GM18870 (cell line): ENCODE measurements at regions not wholly inside any gene's neighbourhood (a gene's known extent, or its start where the extent isn't known, plus 50 kb on each side); places are given as distances from the start of the nearest gene placed in this dataset.
A peak's percentile ranks its signal among the peaks of the same experiment; 100 is the strongest.

Experiments
- ATAC-seq: cut with Tn5 transposase; IDR thresholded peaks from one replicate; pipeline ENCODE4 v1.9.1; 2021; ENCODE audit warnings: moderate library complexity; ENCODE audit not compliant: unreplicated experiment

DNA sequence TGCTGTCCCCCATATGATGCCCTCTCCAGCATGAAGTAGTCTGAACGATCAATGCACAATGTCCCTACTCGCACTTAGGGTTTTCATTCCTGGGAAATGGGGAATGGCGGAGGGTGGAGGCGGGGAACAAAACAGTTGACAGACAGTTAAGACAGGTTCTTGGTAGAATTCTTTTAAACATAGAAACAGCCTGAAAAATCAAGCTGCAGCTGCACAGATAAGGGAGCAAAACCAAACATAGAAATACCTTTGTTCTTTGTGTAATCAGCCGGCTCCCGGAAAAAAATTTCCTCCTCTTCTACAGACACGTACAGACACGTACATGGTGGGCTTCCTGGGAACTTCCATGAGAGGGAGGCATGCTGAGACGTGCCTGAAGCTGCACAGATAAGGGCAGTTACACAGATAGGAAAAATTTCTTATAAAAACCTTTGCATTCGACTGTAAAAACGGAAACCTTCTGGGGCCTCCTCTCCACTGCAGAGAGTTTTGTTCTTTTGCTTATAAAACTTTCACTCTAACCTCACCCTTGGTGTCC is 662.4 kb upstream of the PTPRD start:
- ATAC-seq, result no peak

DNA sequence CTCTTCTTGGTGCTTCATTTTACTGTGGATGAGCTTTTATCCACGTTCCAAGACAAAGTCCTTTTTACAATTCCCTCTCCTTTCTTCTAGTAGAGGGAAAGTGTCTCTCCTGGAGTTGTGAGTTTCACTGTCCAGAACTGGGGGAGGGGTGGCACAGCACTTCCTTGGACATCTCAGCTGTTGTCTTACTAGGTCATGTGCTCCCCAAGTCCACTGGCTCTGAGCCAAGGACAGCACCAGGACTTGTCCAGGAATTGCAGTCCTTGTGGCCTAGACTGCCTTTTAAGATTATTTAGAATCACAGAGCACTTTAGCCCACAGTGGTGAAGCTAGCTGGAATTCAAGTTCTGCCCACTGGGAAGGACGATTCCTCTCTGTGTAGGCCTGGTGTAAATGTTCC is 700.2 kb upstream of the PTPRD start:
- no peak for ATAC-seq

DNA sequence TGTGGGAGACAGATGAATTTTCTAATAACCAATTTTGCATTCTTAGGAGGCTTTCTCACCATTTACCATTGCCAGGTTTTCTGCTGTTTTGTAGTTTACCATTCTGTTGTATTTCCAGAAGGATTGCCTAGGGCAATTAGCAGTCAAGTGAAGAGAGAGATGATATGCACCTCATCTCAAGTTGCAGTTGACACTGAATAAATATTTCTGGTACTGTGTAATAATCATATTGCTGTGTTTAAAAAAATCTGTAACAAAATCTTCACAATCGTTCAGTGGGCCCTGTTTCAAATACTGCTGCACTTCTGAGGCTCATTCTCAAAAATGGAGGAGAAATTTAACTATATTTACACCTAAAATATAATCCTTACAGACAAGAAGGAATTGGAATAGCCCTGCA is 706.1 kb upstream of the PTPRD start:
- ATAC-seq, result no peak

DNA sequence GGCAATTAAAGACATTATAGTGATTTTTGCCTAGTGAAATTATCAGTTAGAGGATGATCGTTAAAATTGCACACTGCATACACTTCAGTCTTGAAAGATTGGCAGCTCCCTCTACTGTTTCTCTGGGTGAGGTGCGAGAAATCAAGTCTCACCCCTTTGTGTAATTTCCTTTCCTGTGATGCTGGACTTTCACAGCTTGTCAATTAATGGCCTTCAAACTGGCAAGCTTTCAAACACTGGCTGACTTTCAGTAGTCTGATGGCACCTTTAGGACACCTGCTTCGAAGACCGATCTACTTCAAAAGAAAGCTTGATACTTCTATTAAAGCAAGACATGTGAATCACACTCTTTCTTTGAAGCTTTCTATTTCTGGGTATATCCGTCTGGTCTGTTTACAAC is 706.7 kb upstream of the PTPRD start:
- ATAC-seq, result no peak

DNA sequence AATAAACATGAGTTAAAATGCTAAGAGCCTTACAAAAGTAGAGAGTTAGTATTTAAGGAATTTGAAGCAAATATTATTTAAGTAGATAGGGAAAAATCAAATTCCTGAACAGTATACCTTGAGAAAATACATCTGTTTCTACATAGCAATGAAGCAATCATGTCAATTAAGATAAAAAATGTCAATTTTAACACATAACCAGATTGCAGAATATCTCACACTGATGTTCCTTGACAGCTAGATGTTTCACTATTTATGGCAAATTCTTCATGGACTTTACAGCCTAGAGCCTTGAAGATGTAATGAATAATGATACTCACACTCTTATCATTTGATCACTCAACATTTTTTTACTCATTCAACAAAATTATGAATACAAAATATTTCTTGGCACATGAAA is 708.2 kb upstream of the PTPRD start:
- ATAC-seq, result no peak

DNA sequence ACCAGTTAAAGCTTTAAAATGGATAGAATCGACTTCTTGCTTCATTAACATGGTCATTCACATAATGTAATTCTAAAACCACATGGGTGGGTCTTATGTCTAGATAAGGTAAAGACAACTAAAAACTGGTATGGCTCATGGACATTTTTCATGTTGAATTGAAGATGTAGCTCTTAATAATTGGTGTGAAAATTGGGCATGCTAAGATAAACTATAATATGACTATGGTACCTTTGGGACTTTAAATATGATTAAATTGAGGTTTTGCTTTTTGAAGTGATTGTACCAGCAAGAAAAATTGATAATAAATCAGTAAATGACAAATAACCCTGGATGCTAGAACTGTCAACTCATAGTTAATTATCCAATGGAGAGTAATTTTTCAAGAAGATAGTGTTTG is 710.7 kb upstream of the PTPRD start:
- ATAC-seq, result no peak

DNA sequence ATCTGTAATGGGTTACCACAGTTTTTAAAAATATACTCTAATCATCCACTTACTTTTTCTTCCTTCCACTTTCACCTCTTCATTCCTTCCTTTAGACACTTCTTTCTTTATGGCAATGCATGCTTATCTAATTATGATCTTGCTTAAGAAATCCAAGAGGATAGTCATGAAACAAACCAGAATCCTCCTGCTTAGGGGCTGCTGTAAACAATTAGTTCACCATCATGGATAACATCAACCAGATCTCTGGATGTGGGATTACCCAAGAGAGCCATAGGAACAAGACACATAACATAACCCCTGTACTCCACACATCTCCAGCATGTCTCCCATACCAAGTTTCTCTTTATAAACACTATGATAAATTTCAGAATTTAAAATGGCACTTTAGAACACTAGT is 713.4 kb upstream of the PTPRD start:
- ATAC-seq, result no peak

DNA sequence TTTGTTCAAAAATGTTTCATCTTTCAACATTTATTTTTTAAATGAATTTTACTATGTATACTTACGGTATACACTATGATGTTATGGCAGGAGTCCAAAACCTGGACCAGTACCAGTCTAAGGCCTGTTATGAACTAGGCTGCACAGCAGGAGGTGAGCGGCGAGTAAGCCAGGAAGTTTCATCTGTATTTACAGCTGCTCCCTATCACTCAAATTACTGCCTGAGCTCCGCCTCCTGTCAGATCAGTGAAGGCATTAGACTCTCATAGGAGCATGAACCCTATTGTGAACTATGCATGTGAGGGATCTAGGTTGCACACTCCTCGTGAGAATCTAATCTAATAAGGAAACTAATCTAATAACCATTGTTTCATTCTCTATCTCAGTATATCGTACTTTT is 715.5 kb upstream of the PTPRD start:
- ATAC-seq, result no peak

DNA sequence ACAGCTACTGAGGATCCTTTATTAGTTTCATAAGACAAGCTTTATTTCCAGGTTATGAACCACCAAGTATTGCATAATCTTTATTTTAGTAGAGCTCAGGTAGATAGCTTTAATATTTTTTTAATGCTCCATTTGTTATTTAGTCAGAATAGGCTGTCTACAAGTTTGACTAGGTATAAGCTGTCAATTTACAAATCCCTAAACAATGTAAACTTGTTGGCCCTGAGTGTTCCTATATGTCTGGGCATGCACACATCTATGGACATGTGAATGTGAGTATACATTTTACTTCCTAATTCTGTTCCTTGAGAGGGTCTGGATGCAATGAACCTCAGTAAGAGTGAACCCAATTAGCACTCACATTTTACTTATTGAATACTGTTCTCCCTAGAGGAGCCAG is 722.2 kb upstream of the PTPRD start:
- no peak for ATAC-seq

DNA sequence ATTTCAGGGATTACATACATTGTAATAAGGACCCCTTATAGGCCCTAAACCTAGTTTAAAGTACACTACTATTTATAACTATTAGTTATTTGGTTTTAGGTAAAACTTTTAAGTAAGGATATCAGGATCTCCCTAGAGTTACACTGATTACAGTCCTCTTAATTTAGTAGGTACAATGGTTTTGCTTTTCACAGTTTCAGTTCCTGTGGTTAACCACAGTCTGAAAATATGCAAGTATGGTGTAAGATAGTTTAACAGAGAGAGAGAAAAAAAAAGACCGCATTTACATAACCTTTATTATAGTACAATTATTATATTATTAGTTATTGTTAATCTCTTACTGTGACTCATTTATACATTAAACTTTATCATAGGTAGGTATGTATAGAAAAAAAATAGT is 725.3 kb upstream of the PTPRD start:
- ATAC-seq, result peak; percentile 89

DNA sequence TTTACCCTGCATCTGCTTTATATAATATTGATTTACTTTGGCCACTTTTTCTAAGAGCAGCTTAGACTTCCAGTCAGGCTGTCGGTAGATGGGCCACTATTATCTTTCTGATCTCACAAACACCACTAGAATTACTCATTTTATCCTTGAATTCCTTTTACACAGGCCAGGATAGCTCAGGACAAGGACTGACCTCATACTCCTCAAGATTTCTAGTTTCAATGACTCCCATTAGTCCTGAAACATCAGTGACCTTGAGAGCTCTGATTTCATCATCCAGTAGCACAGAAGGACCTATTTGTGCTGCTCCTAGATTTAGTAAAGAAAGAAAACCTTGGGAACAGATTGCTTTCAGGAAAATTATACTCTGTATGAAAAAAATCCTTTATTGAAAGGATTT is 727.9 kb upstream of the PTPRD start:
- ATAC-seq, result no peak

DNA sequence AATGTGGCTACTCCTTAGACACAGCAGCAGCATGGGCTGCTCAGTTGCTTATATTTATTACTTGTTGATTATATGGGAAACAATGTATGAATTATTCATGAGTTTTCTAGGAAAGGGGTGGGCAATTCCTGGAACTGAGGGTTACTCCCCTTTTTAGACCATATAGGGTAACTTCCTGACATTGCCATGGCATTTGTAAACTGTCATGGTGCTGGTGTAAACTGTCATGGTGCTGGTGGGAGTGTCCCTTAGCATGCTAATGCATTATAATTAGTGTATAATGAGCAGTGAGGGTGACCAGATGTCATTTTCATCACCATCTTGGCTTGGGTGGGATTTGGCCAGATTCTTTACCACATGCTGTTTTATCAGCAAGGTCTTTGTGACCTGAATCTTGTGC is 734.6 kb upstream of the PTPRD start:
- no peak for ATAC-seq

DNA sequence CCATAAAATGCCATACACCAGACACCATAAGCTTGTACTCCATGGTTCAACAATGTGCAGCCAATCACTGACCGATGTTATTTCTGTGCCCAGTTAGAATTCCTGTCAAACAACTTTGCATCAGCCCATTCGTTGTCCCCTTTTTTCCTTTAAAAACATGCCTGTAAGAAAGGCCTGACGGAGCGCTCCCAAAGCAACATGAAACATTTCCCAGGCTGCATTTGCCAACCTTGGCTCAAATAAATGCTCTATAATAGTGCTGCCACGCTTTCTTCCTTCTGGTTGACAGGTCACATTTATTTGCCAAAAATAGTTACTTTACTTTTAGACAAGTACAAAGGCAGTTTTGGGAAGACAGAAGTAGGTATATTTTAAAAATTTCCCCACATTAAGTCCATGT is 735.6 kb upstream of the PTPRD start:
- no peak for ATAC-seq

DNA sequence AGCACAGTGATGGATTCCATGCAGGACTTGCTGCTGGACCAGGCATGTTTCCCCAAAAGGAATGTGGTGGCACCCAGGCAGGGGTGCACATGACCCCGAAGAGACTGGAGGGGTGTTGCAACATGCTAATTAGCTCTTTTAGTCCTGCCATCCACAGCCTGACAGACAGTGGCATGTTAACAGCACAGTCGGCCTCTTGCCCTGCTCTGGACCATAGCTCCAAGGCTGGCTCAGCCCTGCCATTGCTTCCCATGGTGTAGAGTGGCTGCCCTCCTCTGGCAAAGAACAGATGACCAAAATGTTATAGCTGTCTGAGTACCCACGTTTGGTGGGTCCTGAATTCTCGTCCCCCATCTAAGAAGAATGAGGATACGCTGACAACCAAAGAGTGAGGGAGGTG is 736.4 kb upstream of the PTPRD start:
- ATAC-seq, result no peak

DNA sequence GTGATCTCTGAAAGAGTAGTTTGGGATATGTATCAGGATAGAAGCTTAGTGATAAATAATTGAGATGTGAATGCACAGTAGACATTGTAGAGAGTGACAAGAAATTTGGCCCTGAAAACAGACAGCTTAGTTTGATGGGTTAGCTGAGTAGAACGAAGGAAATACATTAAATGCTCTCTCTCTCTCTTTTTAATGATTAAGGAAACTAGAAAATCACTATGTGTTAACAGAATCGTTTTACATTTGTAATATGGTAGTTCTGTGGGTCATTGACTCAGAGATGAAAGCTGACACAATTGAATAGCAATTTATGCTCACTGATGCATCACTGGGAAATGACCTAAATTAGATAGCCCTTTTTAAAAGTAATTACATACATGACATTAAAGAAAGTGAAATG is 739.8 kb upstream of the PTPRD start:
- ATAC-seq, result no peak

DNA sequence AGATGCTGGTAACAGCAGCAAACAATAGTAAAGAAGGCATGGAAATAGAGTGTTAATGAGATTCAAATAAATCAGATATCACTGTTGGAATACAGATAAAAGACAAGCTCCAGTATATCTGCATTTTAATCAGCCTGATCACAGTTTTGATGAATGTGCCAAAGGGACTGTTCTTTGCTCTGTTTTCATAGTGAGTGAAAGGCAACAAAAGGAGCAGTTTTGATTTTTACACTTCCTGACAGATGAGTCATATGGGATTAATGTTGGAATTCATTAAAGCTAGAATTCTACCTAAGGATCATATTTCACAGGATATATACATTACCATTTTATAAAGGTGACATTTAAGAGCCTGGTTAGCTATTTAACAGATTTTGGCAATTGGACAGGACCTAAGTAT is 743.3 kb upstream of the PTPRD start:
- ATAC-seq, result no peak

DNA sequence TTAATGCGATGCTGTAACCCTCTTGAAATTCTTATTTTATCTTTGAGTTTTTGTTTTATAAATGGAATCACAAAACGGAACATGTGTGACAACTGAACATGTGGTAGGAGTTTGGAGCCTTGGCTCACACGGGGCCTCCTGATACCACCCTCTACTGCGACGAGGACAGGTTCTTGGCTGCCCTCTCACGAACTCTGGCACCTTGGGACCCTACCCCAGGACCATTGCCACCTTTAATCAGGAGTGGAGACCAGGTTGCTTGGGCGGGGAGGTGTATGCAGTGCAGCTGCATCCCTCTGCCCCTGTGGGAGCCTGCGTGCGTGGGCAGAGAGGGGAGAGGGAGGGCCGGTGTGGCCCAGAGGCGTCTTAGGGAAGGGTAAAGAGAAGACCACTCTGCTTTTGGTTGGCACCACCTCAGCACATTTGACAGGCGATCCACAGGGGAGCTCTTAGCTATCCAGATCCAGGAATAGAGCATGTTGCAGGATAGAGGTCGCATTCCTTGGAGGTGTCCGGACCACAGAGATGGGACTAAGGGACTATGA is 753.9 kb upstream of the PTPRD start:
- ATAC-seq, result no peak

DNA sequence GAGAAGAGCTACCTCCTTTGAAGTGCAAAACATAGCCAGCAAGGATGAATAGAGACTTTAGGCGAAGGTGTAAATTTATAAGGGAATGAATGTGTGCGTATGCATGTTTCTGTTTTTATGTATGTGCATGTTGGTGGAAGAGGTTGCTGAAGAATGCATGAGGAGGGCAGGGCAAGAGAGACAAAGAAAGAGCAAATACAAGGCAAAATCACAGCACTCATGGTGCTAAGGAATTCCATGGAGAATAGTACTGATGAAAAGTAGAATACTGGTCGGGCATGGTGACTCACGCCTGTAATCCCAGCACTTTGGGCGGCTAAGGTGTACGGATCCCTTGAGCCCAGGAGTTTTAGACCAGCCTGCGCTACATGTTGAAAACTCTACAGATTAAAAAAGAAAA is 762.1 kb upstream of the PTPRD start:
- ATAC-seq, result no peak

DNA sequence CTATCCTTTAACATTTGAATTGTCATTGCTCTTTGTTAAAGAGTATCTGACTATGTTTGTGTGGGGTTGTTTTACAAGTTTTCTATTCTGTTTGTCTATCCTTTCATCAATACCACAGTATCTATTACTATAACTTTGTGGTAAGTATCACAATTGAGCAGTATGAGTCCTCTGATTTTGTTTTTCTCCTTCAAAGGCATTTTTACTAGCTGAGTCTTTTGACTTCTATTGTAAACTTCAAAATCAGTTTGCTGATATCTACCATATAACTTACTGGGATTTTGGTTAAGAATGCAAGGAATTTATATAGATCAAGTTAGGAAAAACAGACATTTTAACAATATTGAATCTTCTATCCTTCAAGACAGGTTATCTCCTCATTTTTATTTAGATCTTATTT is 789.8 kb upstream of the PTPRD start:
- no peak for ATAC-seq

DNA sequence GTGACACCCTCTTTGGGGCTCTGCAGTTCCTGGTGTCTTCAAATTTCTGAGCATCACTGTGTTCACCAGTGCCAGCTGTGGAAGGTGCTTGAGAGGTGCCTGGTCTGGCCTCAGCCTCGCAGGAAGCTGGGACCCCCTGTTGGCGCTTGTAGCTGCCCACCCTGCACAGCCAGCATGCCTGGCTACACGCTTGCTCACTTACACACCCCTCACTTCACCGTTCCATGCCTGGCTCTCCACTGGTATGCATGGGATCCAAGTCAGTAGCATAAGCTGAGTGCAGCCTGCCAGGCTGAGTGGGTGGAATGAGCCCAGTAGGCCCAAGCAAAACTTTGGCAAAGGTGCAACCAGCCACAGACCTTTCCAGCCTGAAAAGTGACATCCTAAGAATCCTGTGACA is 801.4 kb upstream of the PTPRD start:
- ATAC-seq, result no peak

DNA sequence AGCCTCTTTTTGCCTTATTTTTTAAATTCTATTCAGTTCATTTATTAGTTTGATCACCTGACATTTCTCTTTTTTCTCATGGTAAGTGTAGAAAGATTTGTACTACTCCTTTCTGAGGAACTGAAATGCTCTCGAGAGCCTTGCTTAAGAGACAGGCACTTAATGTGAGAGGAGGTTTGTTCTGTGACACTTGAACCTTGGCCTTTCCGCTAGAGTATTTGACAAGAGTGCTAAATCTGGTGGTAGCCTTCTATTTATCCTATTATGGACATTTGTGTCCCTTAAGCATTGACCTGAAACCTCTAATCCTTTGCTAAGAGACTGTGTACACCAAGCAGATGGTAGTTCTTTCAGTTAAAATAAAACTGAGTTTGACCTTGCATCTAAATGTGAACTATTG is 805.0 kb upstream of the PTPRD start:
- no peak for ATAC-seq

DNA sequence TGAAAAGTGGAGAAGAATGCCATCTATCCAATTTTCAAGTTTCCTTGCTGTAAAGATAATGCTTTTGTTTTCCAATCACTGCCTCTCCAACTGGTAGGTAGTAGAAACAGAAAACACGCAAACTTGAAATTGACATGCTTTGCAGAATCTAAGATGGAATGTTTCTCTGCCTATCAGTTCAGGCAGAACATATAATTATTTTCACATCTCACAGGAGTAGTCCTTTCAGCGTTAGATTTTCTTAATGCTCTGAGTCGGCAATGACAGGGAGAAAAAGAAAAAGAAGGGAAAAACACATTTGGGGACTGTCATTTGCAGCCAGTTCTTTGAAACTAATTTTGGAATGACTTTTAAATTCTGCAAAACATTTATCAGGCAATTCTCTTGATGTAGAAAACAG is 818.7 kb upstream of the PTPRD start:
- ATAC-seq, result no peak

DNA sequence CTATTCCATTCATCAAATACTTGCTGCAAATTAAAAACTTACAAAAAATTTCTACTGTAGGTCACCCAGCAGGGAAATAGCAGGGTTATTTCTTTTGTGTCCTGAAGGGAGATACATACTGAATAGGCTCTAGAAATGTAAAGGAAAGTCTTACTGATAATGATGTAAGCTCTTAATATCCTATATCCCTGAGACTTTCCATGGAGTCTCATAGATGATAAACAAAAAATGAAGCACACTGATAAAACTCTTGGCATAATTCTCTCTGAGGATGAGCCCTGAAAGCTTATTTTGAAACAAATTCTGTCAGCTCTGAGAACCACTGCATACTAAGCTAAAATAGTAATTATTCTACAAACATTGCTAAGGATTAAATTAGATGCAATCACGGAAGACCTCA is 819.6 kb upstream of the PTPRD start:
- ATAC-seq, result no peak

DNA sequence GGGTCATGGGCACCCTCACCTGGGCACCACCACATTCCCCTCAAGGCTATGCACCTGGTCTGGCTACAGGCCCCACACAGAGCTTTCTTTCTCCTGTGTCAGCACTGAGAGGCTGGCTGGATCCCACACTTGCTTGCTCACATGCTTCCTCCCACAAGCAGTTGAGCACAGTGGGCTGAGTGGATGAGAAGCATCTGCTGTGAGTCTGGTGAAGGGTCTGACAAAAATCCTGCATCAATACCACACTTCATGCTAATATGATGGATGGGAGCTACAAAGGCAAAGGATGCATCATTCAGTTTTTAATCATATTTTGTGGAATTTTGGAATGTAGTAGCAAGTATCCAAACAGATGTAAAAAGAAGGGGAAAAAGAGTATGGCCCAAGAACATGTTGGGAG is 830.8 kb upstream of the PTPRD start:
- no peak for ATAC-seq
